ENCODE measurements at regions not wholly inside any gene's neighbourhood (a gene's known extent, or its start where the extent isn't known, plus 50 kb on each side); places are given as distances from the start of the nearest gene placed in this dataset.

DNA sequence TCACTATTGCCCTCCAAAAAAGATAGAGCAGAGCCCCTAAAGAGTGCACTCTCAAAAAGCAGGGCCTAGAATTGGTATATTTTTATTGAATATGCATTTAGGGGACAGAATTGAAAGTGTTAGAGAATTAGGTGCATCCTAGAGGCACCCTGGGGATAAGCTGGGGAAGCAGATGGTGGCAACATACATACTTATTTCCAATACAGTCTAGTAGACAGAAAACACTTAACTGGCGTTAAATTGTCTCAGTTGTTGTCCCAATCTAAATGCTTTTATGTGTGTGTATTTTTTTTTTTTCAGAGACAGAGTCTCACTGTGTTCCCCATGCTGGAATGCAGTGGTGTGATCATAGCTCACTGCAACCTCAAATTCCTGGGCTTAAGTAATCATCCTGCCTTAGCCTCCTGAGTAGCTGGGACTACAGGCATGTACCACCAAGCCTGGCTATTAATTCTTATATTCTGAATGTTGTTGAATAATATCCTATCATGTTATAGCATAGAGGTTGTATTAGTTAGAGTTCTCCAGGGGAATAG lies 481.8 kb downstream of the GRXCR1 start:
- H2AFZ ChIP-seq (ENCODE audit: control insufficient read depth, low read length): no peak overlapping the region
- H3K9ac ChIP-seq (ENCODE audit: control insufficient read depth, extremely low read depth, insufficient read depth, low read length): no peak overlapping the region
- no peaks in the 10 kb centered on the region for H3K79me2 ChIP-seq (ENCODE audit: control insufficient read depth, insufficient read depth, low read length)
- H3K4me1 ChIP-seq (ENCODE audit: control insufficient read depth, extremely low read depth, insufficient read depth, low read length): no peaks in the 10 kb centered on the region
- H3K4me3 ChIP-seq (ENCODE audit: control insufficient read depth in 2 of 3, extremely low read depth in 1 of 3, insufficient read depth in 2 of 3, low read depth in 1 of 3, low read length in 3 of 3): no peak overlapping the region
- no peaks in the 10 kb centered on the region for H3K9me3 ChIP-seq (ENCODE audit: control insufficient read depth, low read depth, low read length)
- FAIRE-seq: no peak
- TF ChIP-seq, protein P1, sequence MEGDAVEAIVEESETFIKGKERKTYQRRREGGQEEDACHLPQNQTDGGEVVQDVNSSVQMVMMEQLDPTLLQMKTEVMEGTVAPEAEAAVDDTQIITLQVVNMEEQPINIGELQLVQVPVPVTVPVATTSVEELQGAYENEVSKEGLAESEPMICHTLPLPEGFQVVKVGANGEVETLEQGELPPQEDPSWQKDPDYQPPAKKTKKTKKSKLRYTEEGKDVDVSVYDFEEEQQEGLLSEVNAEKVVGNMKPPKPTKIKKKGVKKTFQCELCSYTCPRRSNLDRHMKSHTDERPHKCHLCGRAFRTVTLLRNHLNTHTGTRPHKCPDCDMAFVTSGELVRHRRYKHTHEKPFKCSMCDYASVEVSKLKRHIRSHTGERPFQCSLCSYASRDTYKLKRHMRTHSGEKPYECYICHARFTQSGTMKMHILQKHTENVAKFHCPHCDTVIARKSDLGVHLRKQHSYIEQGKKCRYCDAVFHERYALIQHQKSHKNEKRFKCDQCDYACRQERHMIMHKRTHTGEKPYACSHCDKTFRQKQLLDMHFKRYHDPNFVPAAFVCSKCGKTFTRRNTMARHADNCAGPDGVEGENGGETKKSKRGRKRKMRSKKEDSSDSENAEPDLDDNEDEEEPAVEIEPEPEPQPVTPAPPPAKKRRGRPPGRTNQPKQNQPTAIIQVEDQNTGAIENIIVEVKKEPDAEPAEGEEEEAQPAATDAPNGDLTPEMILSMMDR (optimal IDR thresholded peaks at IDR 0.05 in 1 of 3, IDR thresholded peaks at IDR 0.05 in 1 of 3, conservative IDR thresholded peaks at IDR 0.05 in 1 of 3; ENCODE audit: extremely low read depth in 1 of 3, insufficient read depth in 2 of 3, low read length in 3 of 3): no peak
- TF ChIP-seq EZH2 (IDR thresholded peaks at IDR 0.05; ENCODE audit: low read length): no peak
- H3K27me3 ChIP-seq (ENCODE audit: control insufficient read depth, extremely low read depth, insufficient read depth, low read length): no peaks in the 10 kb centered on the region
- dilution Hi-C loops (cut with MboI; ENCODE audit: extremely low pct_ligation_motif_present, low sequenced_read_pairs): no loop called here
- no peak for DNase-seq (ENCODE audit: low read depth, low spot score)
- no peak overlapping the region for H3K27ac ChIP-seq (ENCODE audit: control insufficient read depth, insufficient read depth, low read length)
- no peak overlapping the region for H3K4me2 ChIP-seq (ENCODE audit: control insufficient read depth, extremely low read depth, insufficient read depth, low read depth, low read length)
- no peaks in the 10 kb centered on the region for H4K20me1 ChIP-seq (ENCODE audit: control insufficient read depth, extremely low read depth, insufficient read depth, low read length)
- no peaks in the 10 kb centered on the region for H3K9me1 ChIP-seq (ENCODE audit: control insufficient read depth, extremely low read depth, insufficient read depth, low read length)
- H3K36me3 ChIP-seq (ENCODE audit: control insufficient read depth in 2 of 2, extremely low read depth in 1 of 2, insufficient read depth in 2 of 2, low read length in 2 of 2): no peaks in the 10 kb centered on the region

DNA sequence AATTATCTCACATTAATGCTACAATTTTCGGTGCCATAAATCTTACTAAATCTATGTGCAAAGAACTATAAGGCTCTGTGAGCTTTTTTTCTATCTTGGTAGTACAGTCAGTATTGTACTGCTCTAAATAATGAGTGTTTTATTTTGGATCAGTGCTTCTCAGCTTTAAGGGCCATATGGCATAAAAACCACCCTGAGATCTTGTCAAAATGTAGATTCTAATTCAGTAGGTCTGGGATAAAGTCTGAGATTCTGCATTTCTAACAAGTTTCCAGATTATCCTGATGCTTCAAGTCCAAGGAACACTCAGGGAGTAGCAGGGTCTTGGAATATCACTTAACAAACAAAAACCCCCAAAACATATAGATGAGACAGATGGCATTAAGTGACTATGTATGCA lies 486.5 kb downstream of the GRXCR1 start:
- Histone ChIP-seq H3K9ac (ENCODE audit: control insufficient read depth, extremely low read depth, insufficient read depth, low read length) (no peak overlapping the region), H3K4me1 (ENCODE audit: control insufficient read depth, extremely low read depth, insufficient read depth, low read length) (no peaks in the 10 kb centered on the region), H3K9me1 (ENCODE audit: control insufficient read depth, extremely low read depth, insufficient read depth, low read length) (no peaks in the 10 kb centered on the region), H3K27ac (ENCODE audit: control insufficient read depth, insufficient read depth, low read length) (no peak overlapping the region), H3K4me3 (ENCODE audit: control insufficient read depth in 2 of 3, extremely low read depth in 1 of 3, insufficient read depth in 2 of 3, low read depth in 1 of 3, low read length in 3 of 3) (no peak overlapping the region), H3K36me3 (ENCODE audit: control insufficient read depth in 2 of 2, extremely low read depth in 1 of 2, insufficient read depth in 2 of 2, low read length in 2 of 2) (no peaks in the 10 kb centered on the region), H4K20me1 (ENCODE audit: control insufficient read depth, extremely low read depth, insufficient read depth, low read length) (no peaks in the 10 kb centered on the region), H3K79me2 (ENCODE audit: control insufficient read depth, insufficient read depth, low read length) (no peaks in the 10 kb centered on the region), H2AFZ (ENCODE audit: control insufficient read depth, low read length) (no peak overlapping the region), H3K27me3 (ENCODE audit: control insufficient read depth, extremely low read depth, insufficient read depth, low read length) (no peaks in the 10 kb centered on the region), H3K9me3 (ENCODE audit: control insufficient read depth, low read depth, low read length) (no peaks in the 10 kb centered on the region), H3K4me2 (ENCODE audit: control insufficient read depth, extremely low read depth, insufficient read depth, low read depth, low read length) (no peak overlapping the region)
- TF ChIP-seq EZH2 (IDR thresholded peaks at IDR 0.05; ENCODE audit: low read length): no peak
- TF ChIP-seq, protein P1 (optimal IDR thresholded peaks at IDR 0.05 in 1 of 3, IDR thresholded peaks at IDR 0.05 in 1 of 3, conservative IDR thresholded peaks at IDR 0.05 in 1 of 3; ENCODE audit: extremely low read depth in 1 of 3, insufficient read depth in 2 of 3, low read length in 3 of 3): no peak
- DNase-seq (ENCODE audit: low read depth, low spot score) (no peak), FAIRE-seq (no peak)
- dilution Hi-C loops (cut with MboI; ENCODE audit: extremely low pct_ligation_motif_present, low sequenced_read_pairs): no loop called here

Data from keratinocyte (primary cell).